SK-N-SH (cell line): ENCODE measurements at regions not wholly inside any gene's neighbourhood (a gene's known extent, or its start where the extent isn't known, plus 50 kb on each side); places are given as distances from the start of the nearest gene placed in this dataset.

Experiments used
- CTCF ChIA-PET: fragments of 300-600, 350-600 bp; formaldehyde crosslinking; extraction: SDS; loops from one replicate; lab custom pipeline; 2021; lab: Yijun Ruan, JAX
- POLR2A ChIA-PET: fragments of 350-600 bp; sonication (Branson Sonifier 250); formaldehyde crosslinking; extraction: SDS; loops from one replicate; lab custom pipeline; 2020; ENCODE audit warnings: antibody characterized with exemption, inconsistent platforms; lab: Yijun Ruan, JAX
- DNase-seq: peaks from one replicate; pipeline ENCODE4 v3.0.0; 2012
- H2AFZ ChIP-seq: fragments of 200-600 bp; sonication (generic); 2 replicates; pipeline ENCODE4 v1.8.1; 2016; ENCODE audit warnings: antibody characterized with exemption, mild to moderate bottlenecking, low read depth
- H3F3A ChIP-seq: fragments of 200-600 bp; sonication (generic); replicated peaks from 2 replicates; pipeline ENCODE3; 2016; ENCODE audit warnings: antibody characterized with exemption, mild to moderate bottlenecking; ENCODE audit not compliant: insufficient read depth
- H3K27ac ChIP-seq, 2 experiments: fragments of 200-500 bp in 1 of 2; fragments of 200-600 bp in 1 of 2; sonication (Bioruptor generic) in 1 of 2; sonication (generic), shearing (Covaris generic) in 1 of 2; 2 replicates each; pipeline versions ENCODE4 v1.5.1 to v1.6.1; 2014 to 2016; ENCODE audit warnings: low read depth in 2 of 2, inconsistent platforms in 1 of 2, low read length in 1 of 2, mild to moderate bottlenecking in 1 of 2, mixed read lengths in 1 of 2
- H3K27me3 ChIP-seq: fragments of 200-600 bp; sonication (generic), shearing (Covaris generic); 2 replicates; pipeline ENCODE4 v1.6.1; 2016; ENCODE audit warnings: mixed run types; ENCODE audit not compliant: insufficient read depth
- H3K36me3 ChIP-seq, 2 experiments: fragments of 200-500 bp in 1 of 2; fragments of 200-600 bp in 1 of 2; sonication (Bioruptor generic) in 1 of 2; sonication (generic) in 1 of 2; replicated peaks in 1 of 2; 2 replicates each; pipeline versions ENCODE3 to v1.5.1; 2014 to 2016; ENCODE audit warnings: low read length in 1 of 2, mild to moderate bottlenecking in 1 of 2; ENCODE audit not compliant: insufficient read depth in 2 of 2, control insufficient read depth in 1 of 2
- H3K4me1 ChIP-seq, 2 experiments: fragments of 200-500 bp in 1 of 2; fragments of 200-600 bp in 1 of 2; sonication (Bioruptor generic) in 1 of 2; sonication (generic), shearing (Covaris generic) in 1 of 2; 2 replicates each; pipeline versions ENCODE4 v1.5.1 to v1.6.1; 2014 to 2016; ENCODE audit warnings: low read depth in 1 of 2, low read length in 1 of 2, mixed run types in 1 of 2; ENCODE audit not compliant: insufficient read depth in 2 of 2, control insufficient read depth in 1 of 2
- H3K4me2 ChIP-seq: fragments of 200-600 bp; sonication (generic), shearing (Covaris generic); 2 replicates; pipeline ENCODE4 v1.6.1; 2017; ENCODE audit warnings: mixed run types
- H3K4me3 ChIP-seq, 2 experiments: fragments of 200-500 bp in 1 of 2; fragments of 200-600 bp in 1 of 2; sonication (Bioruptor generic) in 1 of 2; sonication (generic), shearing (Covaris generic) in 1 of 2; 2 replicates each; pipeline versions ENCODE4 v1.5.1 to v1.8.1; 2014 to 2016; ENCODE audit warnings: low read depth in 2 of 2, inconsistent platforms in 1 of 2, low read length in 1 of 2, mild to moderate bottlenecking in 1 of 2, mixed read lengths in 1 of 2, moderate library complexity in 1 of 2
- H3K79me2 ChIP-seq: fragments of 200-600 bp; sonication (generic); 2 replicates; pipeline ENCODE4 v1.8.1; 2017; ENCODE audit warnings: mild to moderate bottlenecking; ENCODE audit not compliant: insufficient read depth
- H3K9ac ChIP-seq: fragments of 200-600 bp; sonication (generic); 2 replicates; pipeline ENCODE4 v1.6.1; 2017; ENCODE audit warnings: mixed run types
- H3K9me2 ChIP-seq: fragments of 200-600 bp; sonication (generic); 2 replicates; pipeline ENCODE4 v1.6.1; 2017; ENCODE audit warnings: mixed run types
- H3K9me3 ChIP-seq: fragments of 200-600 bp; sonication (generic); 2 replicates; pipeline ENCODE4 v1.6.1; 2017; ENCODE audit warnings: mixed run types, mild to moderate bottlenecking, moderate library complexity
- H4K20me1 ChIP-seq: fragments of 200-600 bp; sonication (generic); 2 replicates; pipeline ENCODE4 v1.6.1; 2017; ENCODE audit warnings: mild to moderate bottlenecking, mixed run types; ENCODE audit not compliant: insufficient read depth
- CTCF ChIP-seq: fragments of 200-600 bp; sonication (generic); IDR thresholded peaks from 2 replicates; pipeline ENCODE4 v1.6.1; 2017; ENCODE audit warnings: antibody characterized with exemption, mild to moderate bottlenecking, moderate library complexity
- EZH2phosphoT487 ChIP-seq: fragments of 200-600 bp; sonication (generic); IDR thresholded peaks from 2 replicates; pipeline ENCODE4 v1.6.1; 2017; ENCODE audit warnings: low read depth, mixed run types, mild to moderate bottlenecking, antibody characterized with exemption, moderate library complexity, borderline replicate concordance
- FOSL2 ChIP-seq: IDR thresholded peaks from 2 replicates; pipeline ENCODE4 v1.4.0; 2012; ENCODE audit warnings: low read depth, mild to moderate bottlenecking, moderate library complexity, borderline replicate concordance
- FOXM1 ChIP-seq: IDR thresholded peaks from 2 replicates; pipeline ENCODE4 v1.4.0; 2012; ENCODE audit warnings: low read depth, mild to moderate bottlenecking
- MAX ChIP-seq: IDR thresholded peaks from 2 replicates; pipeline ENCODE4 v1.4.0; 2012; ENCODE audit warnings: low read depth
- MEF2A ChIP-seq: IDR thresholded peaks from 2 replicates; pipeline ENCODE4 v1.4.0; 2012; ENCODE audit warnings: low read depth, borderline replicate concordance
- POLR2AphosphoS5 ChIP-seq: IDR thresholded peaks from 2 replicates; pipeline ENCODE4 v1.6.1; 2012; ENCODE audit warnings: low read depth, low read length
- RAD21 ChIP-seq: IDR thresholded peaks from 2 replicates; pipeline ENCODE4 v1.6.1; 2012; ENCODE audit warnings: mild to moderate bottlenecking, low read length
- RFX5 ChIP-seq: IDR thresholded peaks from 2 replicates; pipeline ENCODE4 v1.6.1; 2012; ENCODE audit warnings: mild to moderate bottlenecking, improper control_type of control experiment, low read length
- RXRA ChIP-seq: IDR thresholded peaks from 2 replicates; pipeline ENCODE4 v1.4.0; 2012; ENCODE audit warnings: low read depth, mild to moderate bottlenecking, borderline replicate concordance
- TAF1 ChIP-seq: IDR thresholded peaks from 2 replicates; pipeline ENCODE4 v1.6.1; 2012; ENCODE audit warnings: low read depth, mild to moderate bottlenecking, low read length, moderate library complexity, borderline replicate concordance
- TCF12 ChIP-seq: IDR thresholded peaks from 2 replicates; pipeline ENCODE4 v1.4.0; 2012
- USF1 ChIP-seq: IDR thresholded peaks from 2 replicates; pipeline ENCODE4 v1.4.0; 2012; ENCODE audit warnings: low read depth, borderline replicate concordance
- ZBTB33 ChIP-seq: IDR thresholded peaks from 2 replicates; pipeline ENCODE4 v1.4.0; 2012; ENCODE audit warnings: low read depth, borderline replicate concordance
- WGBS: methylation state at CpG from one replicate; pipeline ENCODE4 v1.1.6; 2017; ENCODE audit warnings: low lambda C conversion rate; 5-methylcytosine and 5-hydroxymethylcytosine counted together

- no peak for TF ChIP-seq FOXM1
Measured at GRCh38 chr14:61154641-61155040, 126.5 kb downstream of the TMEM30B start (continued).

- TF ChIP-seq RFX5 (no peak), CTCF (no peak), ZBTB33 (no peak), MAX (no peak), RXRA (no peak), RAD21 (no peak), POLR2AphosphoS5 (no peak), TAF1 (no peak), TCF12 (no peak), MEF2A (no peak), FOSL2 (no peak), EZH2phosphoT487 (no peak), USF1 (no peak)
- no peaks in the 10 kb centered on the region for H3K36me3 ChIP-seq
- H3K9ac ChIP-seq, result peak overlapping the region; percentile 38
- no peaks in the 10 kb centered on the region for H3K79me2 ChIP-seq
- no peaks in the 10 kb centered on the region for H3K9me3 ChIP-seq
- no peaks in the 10 kb centered on the region for H3K27me3 ChIP-seq
- H3K4me1 ChIP-seq, result peaks cover 21 to 44% of the 10 kb centered on the region in 2 experiments
- peaks cover 21% of the 10 kb centered on the region for H3F3A ChIP-seq
- POLR2A ChIA-PET, result interaction anchor here (0.6 kb wide), 1 partner anchor 158 kb away, joined by 3 read pairs; no protein-coding TSS in a partner anchor
- CTCF ChIA-PET, result no interaction called here
- no peaks in the 10 kb centered on the region for H4K20me1 ChIP-seq
- H3K27ac ChIP-seq, result peak overlapping the region; percentile 78 to 90
- no peak overlapping the region for H2AFZ ChIP-seq
- no peak overlapping the region for H3K4me3 ChIP-seq
- no peak for DNase-seq
- 91% methylated on average over 8 of the region's 8 CpGs for WGBS
- H3K9me2 ChIP-seq, result no peaks in the 10 kb centered on the region
- H3K4me2 ChIP-seq, result peak overlapping the region; percentile 54
Measured at GRCh38 chr14:61153914-61154545, 127.1 kb downstream of the TMEM30B start.
